ENCODE measurements at regions not wholly inside any gene's neighbourhood (a gene's known extent, or its start where the extent isn't known, plus 50 kb on each side); places are given as distances from the start of the nearest gene placed in this dataset.

GRCh38 chr11:87753143-87753542, 422.1 kb downstream of the RAB38 start:
- Histone ChIP-seq H3K4me3 (ENCODE audit: low read length) (no peak overlapping the region), H3K27me3 (ENCODE audit: control insufficient read depth, insufficient read depth, low read length) (no peaks in the 10 kb centered on the region), H3K27ac (ENCODE audit: low read length) (no peak overlapping the region), H3K36me3 (ENCODE audit: control insufficient read depth, insufficient read depth, low read length) (no peaks in the 10 kb centered on the region), H3K4me1 (ENCODE audit: control insufficient read depth, insufficient read depth, low read length) (no peaks in the 10 kb centered on the region), H3K9me3 (ENCODE audit: control insufficient read depth, insufficient read depth, low read length) (no peaks in the 10 kb centered on the region)
- ATAC-seq (no peak), DNase-seq (no peak)
- H3K27ac Mint-ChIP-seq = no peak overlapping the region
- no peaks in the 10 kb centered on the region for H3K36me3 Mint-ChIP-seq
- no peak overlapping the region for H3K4me3 Mint-ChIP-seq
- intact Hi-C loops (cut with micrococcal nuclease) = no loop called here
- no peaks in the 10 kb centered on the region for H3K27me3 Mint-ChIP-seq (ENCODE audit: low read depth in 2 of 2)
- H3K4me1 Mint-ChIP-seq = no peaks in the 10 kb centered on the region
- peaks cover 3 to 10% of the 10 kb centered on the region in 2 donors for H3K9me3 Mint-ChIP-seq
- TF ChIP-seq, protein P1, sequence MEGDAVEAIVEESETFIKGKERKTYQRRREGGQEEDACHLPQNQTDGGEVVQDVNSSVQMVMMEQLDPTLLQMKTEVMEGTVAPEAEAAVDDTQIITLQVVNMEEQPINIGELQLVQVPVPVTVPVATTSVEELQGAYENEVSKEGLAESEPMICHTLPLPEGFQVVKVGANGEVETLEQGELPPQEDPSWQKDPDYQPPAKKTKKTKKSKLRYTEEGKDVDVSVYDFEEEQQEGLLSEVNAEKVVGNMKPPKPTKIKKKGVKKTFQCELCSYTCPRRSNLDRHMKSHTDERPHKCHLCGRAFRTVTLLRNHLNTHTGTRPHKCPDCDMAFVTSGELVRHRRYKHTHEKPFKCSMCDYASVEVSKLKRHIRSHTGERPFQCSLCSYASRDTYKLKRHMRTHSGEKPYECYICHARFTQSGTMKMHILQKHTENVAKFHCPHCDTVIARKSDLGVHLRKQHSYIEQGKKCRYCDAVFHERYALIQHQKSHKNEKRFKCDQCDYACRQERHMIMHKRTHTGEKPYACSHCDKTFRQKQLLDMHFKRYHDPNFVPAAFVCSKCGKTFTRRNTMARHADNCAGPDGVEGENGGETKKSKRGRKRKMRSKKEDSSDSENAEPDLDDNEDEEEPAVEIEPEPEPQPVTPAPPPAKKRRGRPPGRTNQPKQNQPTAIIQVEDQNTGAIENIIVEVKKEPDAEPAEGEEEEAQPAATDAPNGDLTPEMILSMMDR (IDR thresholded peaks at IDR 0.05) = no peak
- 79% methylated on average over 1 of the region's 2 CpGs for WGBS (ENCODE audit: insufficient coverage)

- Histone ChIP-seq H3K9me3 (ENCODE audit: control insufficient read depth, insufficient read depth, low read length) (no peaks in the 10 kb centered on the region), H3K36me3 (ENCODE audit: control insufficient read depth, insufficient read depth, low read length) (no peaks in the 10 kb centered on the region), H3K27me3 (ENCODE audit: control insufficient read depth, insufficient read depth, low read length) (no peaks in the 10 kb centered on the region), H3K27ac (ENCODE audit: low read length) (no peak overlapping the region), H3K4me3 (ENCODE audit: low read length) (no peak overlapping the region), H3K4me1 (ENCODE audit: control insufficient read depth, insufficient read depth, low read length) (no peaks in the 10 kb centered on the region)
- peaks cover 0 to 3% of the 10 kb centered on the region in 2 donors for H3K9me3 Mint-ChIP-seq
- intact Hi-C loops (cut with micrococcal nuclease) = no loop called here
- DNase-seq (no peak), ATAC-seq (no peak)
- WGBS (ENCODE audit: insufficient coverage) = 64% methylated on average over 2 of the region's 2 CpGs
- no peak overlapping the region for H3K4me3 Mint-ChIP-seq
- H3K27me3 Mint-ChIP-seq (ENCODE audit: low read depth in 2 of 2) = no peaks in the 10 kb centered on the region
- no peaks in the 10 kb centered on the region for H3K4me1 Mint-ChIP-seq
- H3K27ac Mint-ChIP-seq = no peak overlapping the region
- H3K36me3 Mint-ChIP-seq = no peaks in the 10 kb centered on the region
- TF ChIP-seq, protein P1 (IDR thresholded peaks at IDR 0.05) = no peak
Measured at GRCh38 chr11:87743007-87743406, 432.2 kb downstream of the RAB38 start.

DNA sequence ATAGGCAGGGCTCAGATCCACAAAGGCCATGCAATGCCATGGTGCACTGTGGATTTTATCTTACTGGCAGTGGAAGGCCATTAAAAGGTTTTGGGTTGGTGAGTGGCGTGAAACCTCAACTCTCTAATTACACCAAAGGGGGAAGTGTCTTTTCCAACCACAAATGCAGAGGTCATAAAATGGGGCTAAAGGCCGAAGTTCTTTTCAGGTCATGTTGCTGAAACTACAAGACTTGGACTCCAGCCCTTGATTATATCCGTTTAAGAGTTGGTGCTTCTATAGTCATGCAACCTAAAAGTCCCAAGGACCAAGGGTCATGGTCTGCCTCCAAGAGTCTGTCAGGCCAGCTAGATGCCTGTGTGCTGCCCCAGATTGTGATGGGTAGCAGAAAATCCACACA, 434.3 kb downstream of the RAB38 start:
- Histone ChIP-seq H3K27me3 (ENCODE audit: control insufficient read depth, insufficient read depth, low read length) (no peaks in the 10 kb centered on the region), H3K4me3 (ENCODE audit: low read length) (no peak overlapping the region), H3K36me3 (ENCODE audit: control insufficient read depth, insufficient read depth, low read length) (no peaks in the 10 kb centered on the region), H3K27ac (ENCODE audit: low read length) (no peak overlapping the region), H3K4me1 (ENCODE audit: control insufficient read depth, insufficient read depth, low read length) (no peaks in the 10 kb centered on the region), H3K9me3 (ENCODE audit: control insufficient read depth, insufficient read depth, low read length) (no peaks in the 10 kb centered on the region)
- H3K4me3 Mint-ChIP-seq = no peak overlapping the region
- H3K9me3 Mint-ChIP-seq = peaks cover 0 to 4% of the 10 kb centered on the region in 2 donors
- intact Hi-C loops (cut with micrococcal nuclease) = no loop called here
- DNase-seq = no peak
- no peaks in the 10 kb centered on the region for H3K36me3 Mint-ChIP-seq
- no peaks in the 10 kb centered on the region for H3K27me3 Mint-ChIP-seq (ENCODE audit: low read depth in 2 of 2)
- H3K27ac Mint-ChIP-seq = no peak overlapping the region
- H3K4me1 Mint-ChIP-seq = no peaks in the 10 kb centered on the region
- TF ChIP-seq, protein P1 (IDR thresholded peaks at IDR 0.05) = no peak
- ATAC-seq = no peak
- WGBS (ENCODE audit: insufficient coverage) = 67% methylated on average over 2 of the region's 3 CpGs

GRCh38 chr11:87740451-87740850, 434.8 kb downstream of the RAB38 start:
- Mint-ChIP-seq H3K4me1 (no peaks in the 10 kb centered on the region), H3K4me3 (no peak overlapping the region), H3K27me3 (ENCODE audit: low read depth in 2 of 2) (no peaks in the 10 kb centered on the region), H3K36me3 (no peaks in the 10 kb centered on the region), H3K27ac (no peak overlapping the region), H3K9me3 (peaks cover 0 to 4% of the 10 kb centered on the region in 2 donors)
- no peak overlapping the region for H3K4me3 ChIP-seq (ENCODE audit: low read length)
- H3K27ac ChIP-seq (ENCODE audit: low read length) = no peak overlapping the region
- no peaks in the 10 kb centered on the region for H3K27me3 ChIP-seq (ENCODE audit: control insufficient read depth, insufficient read depth, low read length)
- H3K9me3 ChIP-seq (ENCODE audit: control insufficient read depth, insufficient read depth, low read length) = no peaks in the 10 kb centered on the region
- DNase-seq (no peak), ATAC-seq (no peak)
- TF ChIP-seq, protein P1 (IDR thresholded peaks at IDR 0.05) = no peak
- no CpG with 5 or more reads among the region's 2 CpGs for WGBS (ENCODE audit: insufficient coverage)
- H3K4me1 ChIP-seq (ENCODE audit: control insufficient read depth, insufficient read depth, low read length) = no peaks in the 10 kb centered on the region
- intact Hi-C loops (cut with micrococcal nuclease) = no loop called here
- no peaks in the 10 kb centered on the region for H3K36me3 ChIP-seq (ENCODE audit: control insufficient read depth, insufficient read depth, low read length)

Data from natural killer cell (primary cell).